MM.1S (cell line): ENCODE measurements at regions not wholly inside any gene's neighbourhood (a gene's known extent, or its start where the extent isn't known, plus 50 kb on each side); places are given as distances from the start of the nearest gene placed in this dataset.

Source experiments
- DNase-seq: peaks from one replicate; pipeline ENCODE4 v3.0.0-alpha.2; 2015
- H2AFZ ChIP-seq: fragments of 300-600 bp; sonication (generic); 2 replicates; pipeline ENCODE4 v1.6.0; 2016; ENCODE audit warnings: antibody characterized with exemption, low read length
- H3F3A ChIP-seq: fragments of 300-600 bp; sonication (generic); 2 replicates; pipeline ENCODE4 v1.6.1; 2016; ENCODE audit warnings: mild to moderate bottlenecking, antibody characterized with exemption, low read length, moderate library complexity, mixed read lengths; ENCODE audit not compliant: insufficient read depth
- H3K27ac ChIP-seq: fragments of 300-600 bp; sonication (generic); 2 replicates; pipeline ENCODE4 v1.5.1; 2016; ENCODE audit warnings: mild to moderate bottlenecking, low read length
- H3K27me3 ChIP-seq: fragments of 300-600 bp; sonication (generic); replicated peaks from 2 replicates; pipeline ENCODE4 v1.6.0; 2016; ENCODE audit warnings: low read length; ENCODE audit not compliant: insufficient read depth
- H3K36me3 ChIP-seq: fragments of 300-600 bp; sonication (generic); replicated peaks from 2 replicates; pipeline ENCODE4 v1.6.1; 2016; ENCODE audit warnings: mild to moderate bottlenecking, low read length, mixed read lengths; ENCODE audit not compliant: insufficient read depth
- H3K4me1 ChIP-seq: fragments of 300-600 bp; sonication (generic); 2 replicates; pipeline ENCODE4 v1.6.1; 2016; ENCODE audit warnings: low read length, mixed read lengths
- H3K4me2 ChIP-seq: fragments of 300-600 bp; sonication (generic); 2 replicates; pipeline ENCODE4 v1.6.0; 2016; ENCODE audit warnings: low read depth, low read length
- H3K4me3 ChIP-seq: fragments of 300-600 bp; sonication (generic); 2 replicates; pipeline ENCODE4 v1.5.1; 2016; ENCODE audit warnings: low read length, mixed read lengths
- H3K79me2 ChIP-seq: fragments of 300-600 bp; sonication (generic); 2 replicates; pipeline ENCODE4 v1.6.1; 2016; ENCODE audit warnings: mixed run types, low read length, mixed read lengths
- H3K9ac ChIP-seq: fragments of 300-600 bp; sonication (generic); 2 replicates; pipeline ENCODE4 v1.6.1; 2016; ENCODE audit warnings: low read length, mixed read lengths
- H3K9me2 ChIP-seq: fragments of 300-600 bp; sonication (generic); replicated peaks from 2 replicates; pipeline ENCODE4 v1.6.1; 2016; ENCODE audit warnings: mild to moderate bottlenecking, low read length, mixed read lengths; ENCODE audit not compliant: insufficient read depth
- H3K9me3 ChIP-seq: fragments of 300-600 bp; sonication (generic); replicated peaks from 2 replicates; pipeline ENCODE4 v1.6.1; 2016; ENCODE audit warnings: mild to moderate bottlenecking, low read length, mixed read lengths; ENCODE audit not compliant: insufficient read depth
- H4K20me1 ChIP-seq: fragments of 300-600 bp; sonication (generic); 2 replicates; pipeline ENCODE4 v1.6.1; 2016; ENCODE audit warnings: mild to moderate bottlenecking, low read length, moderate library complexity, mixed read lengths; ENCODE audit not compliant: insufficient read depth
- CTCF ChIP-seq: fragments of 300-600 bp; sonication (generic); IDR thresholded peaks from 2 replicates; pipeline ENCODE4 v1.5.1; 2016; ENCODE audit warnings: antibody characterized with exemption, low read length, mixed read lengths
- EZH2 ChIP-seq: fragments of 300-600 bp; sonication (generic); optimal IDR thresholded peaks from 2 replicates; pipeline ENCODE3; 2017; ENCODE audit warnings: low read depth, mild to moderate bottlenecking, antibody characterized with exemption, low read length, mixed read lengths
- EZH2phosphoT487 ChIP-seq: fragments of 300-600 bp; sonication (generic); IDR thresholded peaks from 2 replicates; pipeline ENCODE4 v1.6.1; 2018; ENCODE audit warnings: antibody characterized with exemption, low read length

- H3K27ac ChIP-seq, result no peak overlapping the region
- no peak overlapping the region for H3K4me3 ChIP-seq
- no peaks in the 10 kb centered on the region for H3K27me3 ChIP-seq
- no peak overlapping the region for H3K9ac ChIP-seq
- no peaks in the 10 kb centered on the region for H3K9me3 ChIP-seq
- no peaks in the 10 kb centered on the region for H3K9me2 ChIP-seq
- H2AFZ ChIP-seq, result no peak overlapping the region
- H3K4me2 ChIP-seq, result no peak overlapping the region
- no peaks in the 10 kb centered on the region for H4K20me1 ChIP-seq
- no peak for TF ChIP-seq EZH2
- no peak for TF ChIP-seq CTCF
- TF ChIP-seq EZH2phosphoT487, result no peak
- no peaks in the 10 kb centered on the region for H3F3A ChIP-seq
- DNase-seq, result no peak
- H3K4me1 ChIP-seq, result no peaks in the 10 kb centered on the region
- H3K79me2 ChIP-seq, result no peaks in the 10 kb centered on the region
- no peaks in the 10 kb centered on the region for H3K36me3 ChIP-seq
Measured at GRCh38 chr14:43169722-43170121, 1337.4 kb downstream of the FSCB start.

GRCh38 chr14:43168371-43168925 is 1338.6 kb downstream of the FSCB start:
- no peaks in the 10 kb centered on the region for H3K79me2 ChIP-seq
- no peaks in the 10 kb centered on the region for H3F3A ChIP-seq
- H3K27ac ChIP-seq, result no peak overlapping the region
- H3K9me3 ChIP-seq, result no peaks in the 10 kb centered on the region
- H3K27me3 ChIP-seq, result no peaks in the 10 kb centered on the region
- H3K9me2 ChIP-seq, result no peaks in the 10 kb centered on the region
- no peak overlapping the region for H3K4me3 ChIP-seq
- H3K4me2 ChIP-seq, result no peak overlapping the region
- DNase-seq, result no peak
- H3K36me3 ChIP-seq, result no peaks in the 10 kb centered on the region
- H2AFZ ChIP-seq, result no peak overlapping the region
- no peak for TF ChIP-seq EZH2
- no peak for TF ChIP-seq EZH2phosphoT487
- TF ChIP-seq CTCF, result no peak
- H3K4me1 ChIP-seq, result no peaks in the 10 kb centered on the region
- H4K20me1 ChIP-seq, result no peaks in the 10 kb centered on the region
- no peak overlapping the region for H3K9ac ChIP-seq

GRCh38 chr14:43166163-43166562 is 1340.9 kb downstream of the FSCB start:
- no peaks in the 10 kb centered on the region for H3K4me1 ChIP-seq
- no peak for DNase-seq
- no peak overlapping the region for H2AFZ ChIP-seq
- no peaks in the 10 kb centered on the region for H3K9me3 ChIP-seq
- H3K27ac ChIP-seq, result no peak overlapping the region
- H3K36me3 ChIP-seq, result no peaks in the 10 kb centered on the region
- H3K9ac ChIP-seq, result no peak overlapping the region
- H3K4me3 ChIP-seq, result no peak overlapping the region
- H3K4me2 ChIP-seq, result no peak overlapping the region
- no peak for TF ChIP-seq CTCF
- TF ChIP-seq EZH2phosphoT487, result no peak
- no peak for TF ChIP-seq EZH2
- H3K9me2 ChIP-seq, result no peaks in the 10 kb centered on the region
- no peaks in the 10 kb centered on the region for H4K20me1 ChIP-seq
- H3K79me2 ChIP-seq, result no peaks in the 10 kb centered on the region
- H3F3A ChIP-seq, result no peaks in the 10 kb centered on the region
- H3K27me3 ChIP-seq, result no peaks in the 10 kb centered on the region

GRCh38 chr14:43165651-43166050 is 1341.4 kb downstream of the FSCB start:
- TF ChIP-seq EZH2 (no peak), EZH2phosphoT487 (no peak), CTCF (no peak)
- Histone ChIP-seq H3K9me3 (no peaks in the 10 kb centered on the region), H3K27me3 (no peaks in the 10 kb centered on the region), H3F3A (no peaks in the 10 kb centered on the region), H3K36me3 (no peaks in the 10 kb centered on the region), H3K27ac (no peak overlapping the region), H3K4me3 (no peak overlapping the region), H3K79me2 (no peaks in the 10 kb centered on the region), H3K4me2 (no peak overlapping the region), H4K20me1 (no peaks in the 10 kb centered on the region), H3K9ac (no peak overlapping the region), H3K9me2 (no peaks in the 10 kb centered on the region), H2AFZ (no peak overlapping the region), H3K4me1 (no peaks in the 10 kb centered on the region)
- DNase-seq, result no peak
